ENCODE measurements at regions not wholly inside any gene's neighbourhood (a gene's known extent, or its start where the extent isn't known, plus 50 kb on each side); places are given as distances from the start of the nearest gene placed in this dataset.

DNA sequence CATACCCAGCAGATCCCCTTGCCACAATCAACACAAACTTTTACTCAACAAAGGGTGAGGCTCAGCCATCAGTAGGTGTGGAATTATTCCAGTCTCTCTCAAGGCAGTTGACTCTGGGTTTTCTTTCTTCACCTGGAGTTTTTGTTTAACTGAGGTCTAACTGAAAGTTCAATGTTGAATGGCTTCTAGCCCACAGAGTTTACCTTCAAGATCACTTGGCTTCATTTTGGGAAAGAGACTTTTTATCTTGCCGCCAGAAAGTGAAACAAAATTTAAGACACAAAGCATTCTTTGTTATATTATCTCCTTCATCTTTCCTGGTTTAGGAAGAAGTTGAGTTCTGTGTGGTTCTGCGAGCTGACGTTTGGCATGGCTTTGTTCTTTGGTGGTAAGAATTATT lies 83.8 kb upstream of the RASGEF1B start:
- TF ChIP-seq, protein P1, sequence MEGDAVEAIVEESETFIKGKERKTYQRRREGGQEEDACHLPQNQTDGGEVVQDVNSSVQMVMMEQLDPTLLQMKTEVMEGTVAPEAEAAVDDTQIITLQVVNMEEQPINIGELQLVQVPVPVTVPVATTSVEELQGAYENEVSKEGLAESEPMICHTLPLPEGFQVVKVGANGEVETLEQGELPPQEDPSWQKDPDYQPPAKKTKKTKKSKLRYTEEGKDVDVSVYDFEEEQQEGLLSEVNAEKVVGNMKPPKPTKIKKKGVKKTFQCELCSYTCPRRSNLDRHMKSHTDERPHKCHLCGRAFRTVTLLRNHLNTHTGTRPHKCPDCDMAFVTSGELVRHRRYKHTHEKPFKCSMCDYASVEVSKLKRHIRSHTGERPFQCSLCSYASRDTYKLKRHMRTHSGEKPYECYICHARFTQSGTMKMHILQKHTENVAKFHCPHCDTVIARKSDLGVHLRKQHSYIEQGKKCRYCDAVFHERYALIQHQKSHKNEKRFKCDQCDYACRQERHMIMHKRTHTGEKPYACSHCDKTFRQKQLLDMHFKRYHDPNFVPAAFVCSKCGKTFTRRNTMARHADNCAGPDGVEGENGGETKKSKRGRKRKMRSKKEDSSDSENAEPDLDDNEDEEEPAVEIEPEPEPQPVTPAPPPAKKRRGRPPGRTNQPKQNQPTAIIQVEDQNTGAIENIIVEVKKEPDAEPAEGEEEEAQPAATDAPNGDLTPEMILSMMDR (optimal IDR thresholded peaks at IDR 0.05 in 1 of 3, IDR thresholded peaks at IDR 0.05 in 1 of 3, conservative IDR thresholded peaks at IDR 0.05 in 1 of 3; ENCODE audit: extremely low read depth in 1 of 3, insufficient read depth in 2 of 3, low read length in 3 of 3) = no peak
- TF ChIP-seq EZH2 (IDR thresholded peaks at IDR 0.05; ENCODE audit: low read length) = no peak

Data from keratinocyte (primary cell).